H9 (cell line): ENCODE measurements at regions not wholly inside any gene's neighbourhood (a gene's known extent, or its start where the extent isn't known, plus 50 kb on each side); places are given as distances from the start of the nearest gene placed in this dataset.

Experiments
- DNase-seq: peaks from one replicate; pipeline ENCODE4 v3.0.0-alpha.2; 2017
- H2AFZ ChIP-seq: one replicate; pipeline ENCODE4 v1.6.1; 2013; ENCODE audit warnings: mild to moderate bottlenecking, low read length, control low read depth, moderate library complexity
- H2AK5ac ChIP-seq: 2 replicates; pipeline ENCODE4 v1.6.1; 2013; ENCODE audit warnings: low read length, control low read depth, mixed read lengths; ENCODE audit not compliant: insufficient read length
- H2BK120ac ChIP-seq: one replicate; pipeline ENCODE4 v1.6.1; 2013; ENCODE audit warnings: low read depth, mild to moderate bottlenecking, low read length, control low read depth, inconsistent platforms; ENCODE audit not compliant: poor library complexity, severe bottlenecking
- H2BK12ac ChIP-seq: 2 replicates; pipeline ENCODE4 v1.6.1; 2013; ENCODE audit warnings: low read length, control low read depth, mixed read lengths, low read depth; ENCODE audit not compliant: insufficient read length
- H2BK15ac ChIP-seq: 2 replicates; pipeline ENCODE4 v1.6.1; 2013; ENCODE audit warnings: low read depth, low read length, control low read depth
- H2BK20ac ChIP-seq: one replicate; pipeline ENCODE4 v1.6.1; 2013; ENCODE audit warnings: low read depth, mild to moderate bottlenecking, low read length, control low read depth, inconsistent platforms; ENCODE audit not compliant: poor library complexity, severe bottlenecking
- H2BK5ac ChIP-seq: 2 replicates; pipeline ENCODE4 v1.6.1; 2013; ENCODE audit warnings: low read length, control low read depth, mixed read lengths; ENCODE audit not compliant: insufficient read length
- H3K14ac ChIP-seq: 2 replicates; pipeline ENCODE4 v1.6.1; 2013; ENCODE audit warnings: low read length, control low read depth; ENCODE audit not compliant: insufficient read depth
- H3K18ac ChIP-seq: 2 replicates; pipeline ENCODE4 v1.6.1; 2013; ENCODE audit warnings: low read depth, mild to moderate bottlenecking, mixed read lengths, low read length, control low read depth; ENCODE audit not compliant: insufficient read length
- H3K23ac ChIP-seq: 2 replicates; pipeline ENCODE4 v1.6.1; 2013; ENCODE audit warnings: low read length, control low read depth, mixed read lengths, low read depth; ENCODE audit not compliant: insufficient read length
- H3K23me2 ChIP-seq: 2 replicates; pipeline ENCODE4 v1.6.1; 2013; ENCODE audit warnings: low read depth, mild to moderate bottlenecking, mixed read lengths, low read length, control low read depth; ENCODE audit not compliant: insufficient read length, poor library complexity, severe bottlenecking
- H3K27ac ChIP-seq: 2 replicates; pipeline ENCODE4 v1.5.1; 2013; ENCODE audit warnings: low read length, control low read depth, mixed read lengths, low read depth; ENCODE audit not compliant: insufficient read length
- H3K27me3 ChIP-seq: 2 replicates; pipeline ENCODE4 v1.6.1; 2013; ENCODE audit warnings: low read length, control low read depth, inconsistent platforms; ENCODE audit not compliant: insufficient read depth
- H3K4ac ChIP-seq: 2 replicates; pipeline ENCODE4 v1.6.1; 2013; ENCODE audit warnings: low read depth, mild to moderate bottlenecking, control low read depth, inconsistent platforms, low read length, moderate library complexity
- H3K4me1 ChIP-seq: 2 replicates; pipeline ENCODE4 v1.6.1; 2013; ENCODE audit warnings: low read length, control low read depth, inconsistent platforms; ENCODE audit not compliant: insufficient read depth
- H3K4me2 ChIP-seq: 2 replicates; pipeline ENCODE4 v1.6.1; 2013; ENCODE audit warnings: low read length, control low read depth, mixed read lengths; ENCODE audit not compliant: insufficient read length, insufficient read depth
- H3K56ac ChIP-seq: 2 replicates; pipeline ENCODE4 v1.6.1; 2013; ENCODE audit warnings: low read depth, mild to moderate bottlenecking, mixed read lengths, low read length, control low read depth; ENCODE audit not compliant: insufficient read length
- H3K79me1 ChIP-seq: 2 replicates; pipeline ENCODE4 v1.6.1; 2013; ENCODE audit warnings: low read depth, mild to moderate bottlenecking, moderate library complexity, low read length, control low read depth, inconsistent platforms; ENCODE audit not compliant: insufficient read depth, poor library complexity, severe bottlenecking
- H3K79me2 ChIP-seq: 2 replicates; pipeline ENCODE4 v1.6.1; 2013; ENCODE audit warnings: low read length, control low read depth, inconsistent platforms; ENCODE audit not compliant: insufficient read depth
- H3K9ac ChIP-seq: 2 replicates; pipeline ENCODE4 v1.6.1; 2013; ENCODE audit warnings: low read length, control low read depth, mixed read lengths; ENCODE audit not compliant: insufficient read length; ENCODE audit errors: extremely low read depth
- H3K9me3 ChIP-seq: one replicate; pipeline ENCODE4 v1.6.1; 2013; ENCODE audit warnings: low read depth, low read length, inconsistent platforms; ENCODE audit not compliant: control insufficient read depth
- H3T11ph ChIP-seq: one replicate; pipeline ENCODE4 v1.6.1; 2013; ENCODE audit warnings: mild to moderate bottlenecking, low read length, control low read depth, inconsistent platforms
- H4K20me1 ChIP-seq: one replicate; pipeline ENCODE4 v1.6.1; 2013; ENCODE audit not compliant: control insufficient read depth, insufficient read length, insufficient read depth
- H4K5ac ChIP-seq: 2 replicates; pipeline ENCODE4 v1.6.1; 2013; ENCODE audit warnings: low read depth, mild to moderate bottlenecking, mixed read lengths, low read length, control low read depth; ENCODE audit not compliant: insufficient read length
- H4K8ac ChIP-seq: replicated peaks from 2 replicates; pipeline ENCODE4 v1.6.1; 2013; ENCODE audit warnings: low read length, control low read depth, mixed read lengths, low read depth; ENCODE audit not compliant: insufficient read length
- H4K91ac ChIP-seq: 2 replicates; pipeline ENCODE4 v1.6.1; 2013; ENCODE audit warnings: low read depth, mild to moderate bottlenecking, moderate library complexity, mixed read lengths, low read length, control low read depth; ENCODE audit not compliant: insufficient read length
- H3K27ac Mint-ChIP-seq, 3 experiments: 2 replicates in 2 of 3; 3 replicates in 1 of 3; pipeline ENCODE4 v1.8.0; 2020 to 2021; ENCODE audit warnings: mixed read lengths in 3 of 3, mild to moderate bottlenecking in 1 of 3, moderate library complexity in 1 of 3
- H3K27me3 Mint-ChIP-seq: 2 replicates; pipeline ENCODE4 v1.8.0; 2021; ENCODE audit warnings: low read depth, mild to moderate bottlenecking, moderate library complexity, mixed read lengths
- H3K36me3 Mint-ChIP-seq, 3 experiments: 2 replicates in 2 of 3; 3 replicates in 1 of 3; pipeline ENCODE4 v1.8.0; 2020 to 2021; ENCODE audit warnings: low read depth in 3 of 3, mixed read lengths in 3 of 3; ENCODE audit not compliant: insufficient read depth in 1 of 3
- H3K4me1 Mint-ChIP-seq, 2 experiments: 2 replicates each; pipeline ENCODE4 v1.8.0; 2020; ENCODE audit warnings: mixed read lengths in 2 of 2
- H3K4me3 Mint-ChIP-seq, 2 experiments: 2 replicates in 1 of 2; 3 replicates in 1 of 2; pipeline ENCODE4 v1.8.0; 2020 to 2021; ENCODE audit warnings: mild to moderate bottlenecking in 2 of 2, mixed read lengths in 2 of 2, moderate library complexity in 1 of 2
- H3K9me3 Mint-ChIP-seq, 2 experiments: 2 replicates in 1 of 2; 3 replicates in 1 of 2; pipeline ENCODE4 v1.8.0; 2020; ENCODE audit warnings: mild to moderate bottlenecking in 2 of 2, mixed read lengths in 2 of 2, moderate library complexity in 1 of 2
- WGBS: extraction: QIAGEN DNeasy Blood & Tissue Kit; methylation state at CpG from one replicate; pipeline ENCODE4 v1.1.7; 2013; ENCODE audit warnings: missing lambda C conversion rate, low lambda C conversion rate, mixed read lengths; ENCODE audit not compliant: insufficient read length; ENCODE audit errors: extremely low coverage; 5-methylcytosine and 5-hydroxymethylcytosine counted together
- TF ChIP-seq, protein P1 (sequence below): fragments of 200-600 bp; sonication (generic); conservative IDR thresholded peaks from 3 replicates; pipeline ENCODE4 v1.8.0; 2021; ENCODE audit warnings: antibody characterized with exemption, mild to moderate bottlenecking

DNA sequence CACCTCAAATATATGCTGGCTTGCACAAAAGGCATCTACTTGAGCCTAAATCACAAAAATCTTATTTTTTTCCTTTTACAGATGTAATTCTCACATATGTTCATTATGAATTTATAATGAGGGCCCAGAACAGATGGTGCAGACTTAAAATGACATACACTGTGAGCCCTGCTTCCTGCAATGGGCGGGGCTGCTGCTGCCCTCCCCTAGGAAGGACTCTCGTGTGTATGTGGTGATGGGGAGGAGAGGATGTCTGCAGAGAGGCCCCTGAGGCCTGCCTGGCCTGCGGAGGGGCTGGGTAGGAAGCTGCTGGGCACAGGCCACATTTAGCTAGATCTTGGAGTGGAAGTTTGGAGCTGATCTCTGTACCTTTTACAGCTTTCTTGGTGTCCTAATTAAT is 233.4 kb upstream of the KIRREL3 start:
- Histone ChIP-seq H3K4me1 (no peaks in the 10 kb centered on the region), H3K56ac (no peak overlapping the region), H3T11ph (no peak overlapping the region), H2BK15ac (no peak overlapping the region), H2BK120ac (no peak overlapping the region), H4K20me1 (no peaks in the 10 kb centered on the region), H3K18ac (no peak overlapping the region), H3K23ac (no peak overlapping the region), H3K9me3 (no peaks in the 10 kb centered on the region), H2AK5ac (no peak overlapping the region), H3K79me2 (no peaks in the 10 kb centered on the region), H2AFZ (no peak overlapping the region), H3K14ac (no peak overlapping the region), H4K91ac (no peak overlapping the region), H2BK5ac (no peak overlapping the region), H3K4ac (no peak overlapping the region), H2BK20ac (no peak overlapping the region), H3K9ac (no peak overlapping the region), H3K23me2 (no peaks in the 10 kb centered on the region), H3K4me2 (no peak overlapping the region), H3K79me1 (no peaks in the 10 kb centered on the region), H4K5ac (no peak overlapping the region), H4K8ac (no peak overlapping the region), H2BK12ac (no peak overlapping the region), H3K27me3 (no peaks in the 10 kb centered on the region), H3K27ac (no peak overlapping the region)
- Mint-ChIP-seq H3K27me3 (peaks cover 1% of the 10 kb centered on the region; the same call in 1 of the 2 replicates), H3K27ac (peak overlapping the region in 1 of 3 experiments; percentile 85; a peak in 2 of 7 replicates), H3K9me3 (no peaks in the 10 kb centered on the region), H3K4me3 (no peak overlapping the region), H3K36me3 (no peaks in the 10 kb centered on the region), H3K4me1 (no peaks in the 10 kb centered on the region)
- TF ChIP-seq, protein P1, sequence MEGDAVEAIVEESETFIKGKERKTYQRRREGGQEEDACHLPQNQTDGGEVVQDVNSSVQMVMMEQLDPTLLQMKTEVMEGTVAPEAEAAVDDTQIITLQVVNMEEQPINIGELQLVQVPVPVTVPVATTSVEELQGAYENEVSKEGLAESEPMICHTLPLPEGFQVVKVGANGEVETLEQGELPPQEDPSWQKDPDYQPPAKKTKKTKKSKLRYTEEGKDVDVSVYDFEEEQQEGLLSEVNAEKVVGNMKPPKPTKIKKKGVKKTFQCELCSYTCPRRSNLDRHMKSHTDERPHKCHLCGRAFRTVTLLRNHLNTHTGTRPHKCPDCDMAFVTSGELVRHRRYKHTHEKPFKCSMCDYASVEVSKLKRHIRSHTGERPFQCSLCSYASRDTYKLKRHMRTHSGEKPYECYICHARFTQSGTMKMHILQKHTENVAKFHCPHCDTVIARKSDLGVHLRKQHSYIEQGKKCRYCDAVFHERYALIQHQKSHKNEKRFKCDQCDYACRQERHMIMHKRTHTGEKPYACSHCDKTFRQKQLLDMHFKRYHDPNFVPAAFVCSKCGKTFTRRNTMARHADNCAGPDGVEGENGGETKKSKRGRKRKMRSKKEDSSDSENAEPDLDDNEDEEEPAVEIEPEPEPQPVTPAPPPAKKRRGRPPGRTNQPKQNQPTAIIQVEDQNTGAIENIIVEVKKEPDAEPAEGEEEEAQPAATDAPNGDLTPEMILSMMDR, result no peak
- no CpG with 5 or more reads among the region's 3 CpGs for WGBS
- no peak for DNase-seq
